Pancreas (tissue), 10 donors: ENCODE measurements at regions not wholly inside any gene's neighbourhood (a gene's known extent, or its start where the extent isn't known, plus 50 kb on each side); places are given as distances from the start of the nearest gene placed in this dataset.

ENCODE experiments used
- ATAC-seq, 4 donors: fragments of 200-7000 bp; cut with Tn5 transposase; one replicate each; pipeline versions ENCODE4 v1.8.0 to v1.9.1; 2020; ENCODE audit warnings: mild to moderate bottlenecking in 4 of 4, moderate library complexity in 4 of 4
- DNase-seq, 6 donors: peaks; one replicate each; pipeline ENCODE4 v3.0.0-alpha.2; 2020
- FAIRE-seq: peaks from 2 replicates; lab custom pipeline; 2012; peaks lifted over from hg19 to GRCh38; lab: Jason Lieb, UNC
- H3K27ac ChIP-seq, 4 donors: fragments of 200-600 bp; sonication (generic); 1 replicate in 3 of 4; 2 replicates in 1 of 4; pipeline versions ENCODE4 v1.5.0 to v1.8.0; 2020
- H3K27me3 ChIP-seq, 4 donors: fragments of 200-600 bp; one replicate each; pipeline ENCODE4 v1.8.0; 2021
- H3K36me3 ChIP-seq, 3 donors: fragments of 200-600 bp; sonication (generic) in 1 of 3; one replicate each; pipeline versions ENCODE4 v1.5.0 to v1.8.0; 2020 to 2021
- H3K4me1 ChIP-seq, 3 donors: fragments of 200-600 bp; one replicate each; pipeline ENCODE4 v1.8.0; 2021
- H3K4me3 ChIP-seq, 4 donors: fragments of 200-600 bp; sonication (generic) in 2 of 4; one replicate each; pipeline versions ENCODE4 v1.5.0 to v1.8.0; 2020 to 2021
- H3K9me3 ChIP-seq, 4 donors: fragments of 200-600 bp; one replicate each; pipeline ENCODE4 v1.8.0; 2021
- WGBS, 2 donors: extraction: QIAGEN DNeasy Blood & Tissue Kit; methylation state at CpG; one replicate each; pipeline ENCODE4 v1.1.7; 2013; 5-methylcytosine and 5-hydroxymethylcytosine counted together
- intact Hi-C, 3 donors: fragments of 100-400 bp; cut with DNase I; formaldehyde crosslinking; loops; one replicate each; pipeline versions ENCODE4 v1.11.1 to v1.14.2; 2022
- TF ChIP-seq, protein P1 (sequence below), 4 donors: fragments of 200-600 bp; sonication (generic) in 3 of 4; IDR thresholded peaks; one replicate each; pipeline versions ENCODE4 v1.5.0 to v1.8.0; 2021; ENCODE audit warnings: antibody characterized with exemption in 4 of 4
- donor health status: healthy with polysubstance abuse.
- donor health status: DM: no; HTN: no; CAD: no; lungs with moderate emphysema.
- donor health status: DM: no; HTN: no; CAD: no.
- donor health status: control.
- donor health status: control.
- donor health status: Bipolar disorder and iron deficiency.
- donor health status: DM: yes; HTN: yes; CAD: no.
- donor health status: DM: no; HTN: no; CAD: no.
- donor health status: DM: no; HTN: no; CAD: no.
- donor health status: DM: yes; HTN: yes; CAD: no.

DNA sequence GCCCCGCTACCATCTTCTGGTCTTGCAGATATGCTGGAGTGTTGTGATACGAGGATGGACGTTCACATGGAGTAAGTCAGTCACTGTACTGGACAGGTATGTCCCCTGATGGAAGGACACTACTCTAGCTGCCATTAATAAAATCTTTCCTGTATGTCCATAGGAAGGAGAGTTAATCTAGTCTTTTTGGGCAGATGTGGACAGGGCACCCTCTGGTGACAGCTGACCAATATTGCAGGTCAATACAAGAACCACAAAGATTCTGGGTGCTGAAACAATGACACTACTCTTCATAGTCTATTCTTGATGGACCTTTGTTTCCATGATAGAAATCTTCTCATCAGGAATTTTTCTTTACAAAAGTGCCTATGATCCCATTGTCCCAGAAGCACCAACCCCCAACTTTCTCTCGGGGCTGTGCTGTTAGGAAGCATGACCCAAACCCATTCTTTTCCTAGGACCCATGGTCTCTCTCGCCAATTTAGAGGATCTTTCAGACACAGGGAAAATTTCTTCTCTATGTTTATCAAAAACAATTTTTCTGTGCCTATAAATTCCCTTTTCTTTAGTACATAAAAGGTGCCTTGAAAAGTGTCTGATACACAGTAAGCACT, 376.9 kb downstream of the DTWD2 start:
- Histone ChIP-seq H3K27ac (no peak overlapping the region), H3K27me3 (no peaks in the 10 kb centered on the region), H3K9me3 (no peaks in the 10 kb centered on the region), H3K4me3 (no peak overlapping the region), H3K4me1 (no peaks in the 10 kb centered on the region), H3K36me3 (no peaks in the 10 kb centered on the region)
- 88 to 89% methylated on average over 5 of the region's 5 CpGs for WGBS, 2 donors
- intact Hi-C loops, result no loop called here
- FAIRE-seq (no peak), ATAC-seq (peak in 2 of 4 donors; percentile 31 to 46), DNase-seq (no peak)
- TF ChIP-seq, protein P1, sequence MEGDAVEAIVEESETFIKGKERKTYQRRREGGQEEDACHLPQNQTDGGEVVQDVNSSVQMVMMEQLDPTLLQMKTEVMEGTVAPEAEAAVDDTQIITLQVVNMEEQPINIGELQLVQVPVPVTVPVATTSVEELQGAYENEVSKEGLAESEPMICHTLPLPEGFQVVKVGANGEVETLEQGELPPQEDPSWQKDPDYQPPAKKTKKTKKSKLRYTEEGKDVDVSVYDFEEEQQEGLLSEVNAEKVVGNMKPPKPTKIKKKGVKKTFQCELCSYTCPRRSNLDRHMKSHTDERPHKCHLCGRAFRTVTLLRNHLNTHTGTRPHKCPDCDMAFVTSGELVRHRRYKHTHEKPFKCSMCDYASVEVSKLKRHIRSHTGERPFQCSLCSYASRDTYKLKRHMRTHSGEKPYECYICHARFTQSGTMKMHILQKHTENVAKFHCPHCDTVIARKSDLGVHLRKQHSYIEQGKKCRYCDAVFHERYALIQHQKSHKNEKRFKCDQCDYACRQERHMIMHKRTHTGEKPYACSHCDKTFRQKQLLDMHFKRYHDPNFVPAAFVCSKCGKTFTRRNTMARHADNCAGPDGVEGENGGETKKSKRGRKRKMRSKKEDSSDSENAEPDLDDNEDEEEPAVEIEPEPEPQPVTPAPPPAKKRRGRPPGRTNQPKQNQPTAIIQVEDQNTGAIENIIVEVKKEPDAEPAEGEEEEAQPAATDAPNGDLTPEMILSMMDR (IDR thresholded peaks at IDR 0.05), result peak in 1 of 4 donors; percentile 10

DNA sequence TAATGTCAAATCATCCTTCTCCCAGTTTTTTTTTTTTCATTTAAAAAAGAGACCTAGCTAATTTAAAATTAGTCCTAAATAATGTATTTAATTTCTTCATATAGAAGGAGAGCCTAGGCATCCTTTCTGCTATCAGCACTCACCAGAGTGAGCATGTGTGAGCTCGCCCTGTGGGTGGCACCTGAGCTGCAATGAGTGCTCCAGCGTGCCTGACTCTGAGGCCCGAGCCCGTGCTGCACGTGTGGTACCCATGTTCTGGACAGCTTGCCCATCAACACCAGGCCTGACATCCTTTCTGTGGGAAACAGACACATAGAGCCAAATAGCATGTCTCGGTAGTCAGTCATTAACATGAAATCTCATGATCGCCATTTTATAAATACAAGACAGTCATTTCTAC, 381.4 kb downstream of the DTWD2 start:
- H3K27ac ChIP-seq, result no peak overlapping the region
- ATAC-seq (no peak), FAIRE-seq (no peak), DNase-seq (no peak)
- WGBS, 2 donors, result 72 to 76% methylated on average over 7 of the region's 7 CpGs
- no peaks in the 10 kb centered on the region for H3K36me3 ChIP-seq
- H3K27me3 ChIP-seq, result no peaks in the 10 kb centered on the region
- no peak overlapping the region for H3K4me3 ChIP-seq
- intact Hi-C loops, result no loop called here
- H3K4me1 ChIP-seq, result no peaks in the 10 kb centered on the region
- TF ChIP-seq, protein P1 (IDR thresholded peaks at IDR 0.05), result no peak
- no peaks in the 10 kb centered on the region for H3K9me3 ChIP-seq

DNA sequence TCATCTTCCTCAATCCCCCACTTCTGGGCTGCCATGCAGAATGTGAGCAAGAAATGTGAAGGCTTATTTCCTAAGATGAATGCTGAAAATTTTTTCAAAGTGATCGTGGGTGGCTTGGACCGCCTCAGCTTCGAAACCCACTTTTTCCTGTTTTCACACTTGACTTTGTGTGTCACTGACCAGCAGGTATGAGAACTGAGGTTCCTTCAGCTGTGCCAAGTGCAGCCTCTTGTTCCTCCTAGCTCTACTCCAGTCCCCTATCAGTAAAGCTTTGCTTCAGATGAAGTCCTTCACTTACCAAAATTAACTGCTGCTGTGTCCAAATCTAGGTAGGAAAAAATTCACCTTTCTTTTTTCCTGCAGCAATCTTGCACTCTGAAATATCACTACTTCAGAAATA, 382.6 kb downstream of the DTWD2 start:
- Histone ChIP-seq H3K4me1 (no peaks in the 10 kb centered on the region), H3K27ac (no peak overlapping the region), H3K9me3 (no peaks in the 10 kb centered on the region), H3K36me3 (no peaks in the 10 kb centered on the region), H3K4me3 (no peak overlapping the region), H3K27me3 (no peaks in the 10 kb centered on the region)
- TF ChIP-seq, protein P1 (IDR thresholded peaks at IDR 0.05), result no peak
- no peak for FAIRE-seq
- DNase-seq, result no peak
- ATAC-seq, result no peak
- WGBS, 2 donors, result 62 to 73% methylated on average over 3 of the region's 3 CpGs
- intact Hi-C loops, result no loop called here

DNA sequence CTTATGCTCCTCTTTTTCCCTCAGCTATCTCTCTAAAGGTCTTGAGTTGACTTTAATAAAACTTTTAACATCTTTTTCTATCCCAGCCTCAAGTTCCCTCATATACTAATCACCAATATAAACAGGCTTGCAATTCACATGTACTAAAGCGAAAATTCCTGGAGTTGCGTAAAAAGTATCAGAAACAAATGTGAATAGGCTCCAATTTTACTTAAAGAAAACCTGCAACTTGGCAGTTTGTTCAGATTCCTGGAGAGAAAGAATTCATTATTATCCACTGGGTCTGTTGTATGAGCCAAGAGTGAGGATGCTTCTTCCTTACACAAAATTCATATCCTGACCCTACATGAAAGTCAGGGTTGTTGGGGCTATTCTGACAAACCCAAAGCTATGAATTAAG, 384.2 kb downstream of the DTWD2 start:
- Histone ChIP-seq H3K27me3 (no peaks in the 10 kb centered on the region), H3K4me1 (no peaks in the 10 kb centered on the region), H3K4me3 (no peak overlapping the region), H3K36me3 (no peaks in the 10 kb centered on the region), H3K9me3 (no peaks in the 10 kb centered on the region), H3K27ac (no peak overlapping the region)
- DNase-seq (no peak), ATAC-seq (no peak), FAIRE-seq (no peak)
- intact Hi-C loops, result no loop called here
- 71 to 84% methylated on average over 2 of the region's 2 CpGs for WGBS, 2 donors
- TF ChIP-seq, protein P1 (IDR thresholded peaks at IDR 0.05), result no peak

DNA sequence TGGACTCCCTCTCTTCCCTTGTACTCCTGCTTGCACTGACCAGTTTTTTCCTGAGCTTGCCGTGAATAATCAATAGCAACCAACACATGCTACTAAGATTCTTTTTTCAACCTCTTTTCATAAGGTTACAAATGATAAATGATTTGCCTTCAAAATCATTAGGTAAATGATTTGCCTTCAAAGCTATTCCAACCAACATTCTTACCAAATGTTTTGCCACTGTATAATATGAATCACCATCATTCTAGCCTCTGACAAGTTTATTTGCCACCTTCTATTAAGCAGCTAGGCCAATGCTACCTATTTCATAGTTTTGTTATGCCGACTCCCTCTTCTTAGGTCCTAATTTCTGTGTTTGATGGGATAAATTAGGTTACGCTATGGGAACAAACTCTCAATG, 385.1 kb downstream of the DTWD2 start:
- Histone ChIP-seq H3K4me1 (no peaks in the 10 kb centered on the region), H3K9me3 (no peaks in the 10 kb centered on the region), H3K27ac (no peak overlapping the region), H3K27me3 (no peaks in the 10 kb centered on the region), H3K4me3 (no peak overlapping the region), H3K36me3 (no peaks in the 10 kb centered on the region)
- no peak for DNase-seq
- TF ChIP-seq, protein P1 (IDR thresholded peaks at IDR 0.05), result no peak
- peak in 2 of 4 donors; percentile 35 to 70 for ATAC-seq
- FAIRE-seq, result no peak
- intact Hi-C loops, result no loop called here
- WGBS, 2 donors, result 50 to 52% methylated on average over 3 of the region's 3 CpGs
